GM19043 (cell line): ENCODE measurements at regions not wholly inside any gene's neighbourhood (a gene's known extent, or its start where the extent isn't known, plus 50 kb on each side); places are given as distances from the start of the nearest gene placed in this dataset.
"Not testable (repeated sequence)": the region's sequence is repeated elsewhere in the genome, so short reads cannot be mapped to it uniquely, and the experiment has no call there.

Experiments used
- ATAC-seq: cut with Tn5 transposase; IDR thresholded peaks from one replicate; pipeline ENCODE4 v1.9.1; 2021; ENCODE audit warnings: low read depth; ENCODE audit not compliant: unreplicated experiment

- no peak for ATAC-seq
Observed at GRCh38 chr6:84977363-84977705, 212.9 kb upstream of the TBX18 start.

DNA sequence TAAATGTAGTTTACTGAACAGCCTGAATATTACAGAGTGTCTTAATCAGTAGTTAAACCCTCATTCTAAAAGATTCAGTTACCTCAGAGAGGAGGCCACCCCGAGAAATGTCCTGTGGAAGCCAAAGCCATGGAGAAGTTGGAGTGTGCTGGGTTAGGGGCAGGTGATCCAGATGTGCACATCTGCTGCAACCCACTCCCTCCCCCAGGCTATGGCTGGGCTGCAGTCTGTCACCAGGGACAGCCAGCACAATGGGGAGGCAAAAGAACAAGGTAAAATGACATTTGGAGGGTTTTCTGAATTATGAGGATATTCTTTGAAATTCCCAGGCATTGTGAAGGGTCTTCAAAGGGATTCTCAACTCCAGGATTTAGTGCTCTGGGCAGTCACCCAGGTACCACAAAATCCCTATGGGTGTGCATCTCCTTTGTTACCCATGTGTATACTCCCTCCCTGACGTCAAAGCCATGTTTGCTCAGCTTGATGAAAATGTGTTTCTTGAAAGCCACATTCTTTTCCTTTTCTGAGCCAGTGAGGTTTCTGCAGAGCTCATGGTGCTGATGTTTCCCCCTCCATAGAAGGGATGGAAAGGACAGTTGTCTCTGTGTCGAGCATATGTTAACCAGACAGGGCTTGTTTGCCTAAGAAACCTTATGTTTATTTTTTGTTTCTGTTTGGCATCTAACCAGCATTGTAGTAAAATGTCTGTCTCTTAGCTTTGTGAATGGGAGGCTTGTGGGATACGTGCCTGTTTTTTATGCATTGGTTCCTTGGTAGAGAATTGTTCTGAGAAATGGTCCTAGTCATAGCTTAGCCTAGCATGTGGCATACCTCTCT, 212.3 kb upstream of the TBX18 start:
- no peak for ATAC-seq

- no peak for ATAC-seq
Observed at GRCh38 chr6:84975316-84975715, 210.9 kb upstream of the TBX18 start.

DNA sequence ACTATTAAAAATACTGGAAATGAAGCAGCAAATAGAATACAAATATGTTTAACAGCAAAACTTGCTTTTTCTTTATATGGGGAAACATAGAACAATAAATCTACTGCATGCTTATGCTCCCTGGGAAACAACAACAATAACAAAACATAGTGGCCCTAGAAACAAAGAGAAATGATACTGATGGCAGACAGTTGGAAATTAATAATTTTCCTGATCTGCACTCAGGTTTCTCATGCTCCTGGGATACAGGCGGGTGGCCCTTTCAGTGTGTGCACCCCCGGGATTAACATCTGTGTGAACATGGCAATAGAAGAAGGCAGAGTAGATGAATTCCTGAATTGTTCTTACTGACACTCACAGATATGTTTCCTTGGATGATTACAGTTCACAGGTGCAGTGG, 209.2 kb upstream of the TBX18 start:
- no peak for ATAC-seq

DNA sequence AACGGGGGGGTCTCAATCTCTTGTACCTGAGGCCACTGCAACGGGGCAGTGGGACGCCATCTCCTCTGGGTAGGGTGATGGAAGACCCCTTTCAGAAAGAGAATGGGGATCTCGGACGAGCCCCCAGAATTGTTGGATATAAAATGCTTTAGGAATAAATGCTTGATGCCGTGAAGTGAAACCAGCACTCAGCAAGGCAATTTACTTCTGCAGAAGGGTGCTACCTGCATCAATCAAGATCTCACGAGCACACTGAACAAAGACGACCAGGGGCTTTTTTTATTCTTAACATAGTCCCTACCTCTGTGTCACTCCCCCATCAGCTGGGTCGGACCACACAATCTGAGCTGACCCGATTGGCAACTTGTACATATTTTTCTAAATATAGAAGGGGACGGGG, 203.6 kb upstream of the TBX18 start:
- no peak for ATAC-seq

GRCh38 chr6:84967389-84967788, 203.0 kb upstream of the TBX18 start:
- ATAC-seq = no peak

DNA sequence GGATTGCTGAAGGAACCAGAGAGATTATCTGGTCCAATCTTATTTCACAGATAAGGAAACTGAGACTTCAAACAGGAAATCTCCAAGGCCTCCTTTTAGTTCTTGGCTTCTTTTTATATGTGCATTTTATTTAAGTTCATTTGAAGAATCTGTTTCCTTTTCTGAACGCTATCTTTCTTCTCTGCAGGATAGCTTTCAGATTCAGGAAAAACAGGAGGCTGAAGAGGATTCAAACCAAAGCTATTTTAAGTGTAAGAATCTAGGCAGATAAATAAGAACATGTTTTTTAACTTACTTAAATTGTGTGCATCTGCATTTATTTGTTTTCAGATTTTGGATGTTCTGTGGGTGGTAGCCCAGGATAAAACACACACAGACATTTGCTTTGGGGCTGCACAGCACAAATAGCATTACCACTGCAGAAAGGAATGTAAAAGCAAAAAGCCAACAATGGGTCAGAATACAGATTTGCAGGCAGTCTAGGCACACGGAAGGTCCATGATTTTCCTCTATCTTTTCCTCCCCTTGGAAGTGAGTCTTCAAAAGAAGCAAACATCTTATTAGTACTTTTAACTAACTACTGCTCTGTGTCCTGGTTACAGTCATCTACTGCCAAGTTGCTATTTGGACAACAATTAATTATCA, 188.8 kb upstream of the TBX18 start:
- ATAC-seq = no peak

- ATAC-seq = not testable (repeated sequence)
Observed at GRCh38 chr6:84944926-84945325, 180.5 kb upstream of the TBX18 start.

DNA sequence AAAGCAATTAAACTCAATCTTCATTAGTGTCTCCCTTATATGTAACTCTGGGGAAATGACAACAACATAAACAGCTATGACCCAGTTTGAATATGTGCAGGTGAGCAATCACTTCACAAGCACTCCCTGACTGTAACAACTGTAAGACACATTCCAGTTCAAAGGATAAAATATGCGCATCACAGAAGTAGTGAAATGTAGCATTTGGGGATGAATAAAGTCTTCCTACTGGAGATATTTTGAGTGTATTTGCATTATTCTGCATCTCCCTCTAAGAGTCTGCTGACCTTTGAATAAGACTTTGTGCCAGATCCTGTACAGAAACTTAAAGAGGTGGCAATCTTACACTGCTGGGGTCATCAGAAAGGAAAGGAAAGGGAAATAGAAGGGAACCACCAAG, 179.5 kb upstream of the TBX18 start:
- no peak for ATAC-seq

GRCh38 chr6:84941609-84942008, 177.2 kb upstream of the TBX18 start:
- not testable (repeated sequence) for ATAC-seq

- ATAC-seq = no peak
Observed at GRCh38 chr6:84929212-84929611, 164.8 kb upstream of the TBX18 start.

DNA sequence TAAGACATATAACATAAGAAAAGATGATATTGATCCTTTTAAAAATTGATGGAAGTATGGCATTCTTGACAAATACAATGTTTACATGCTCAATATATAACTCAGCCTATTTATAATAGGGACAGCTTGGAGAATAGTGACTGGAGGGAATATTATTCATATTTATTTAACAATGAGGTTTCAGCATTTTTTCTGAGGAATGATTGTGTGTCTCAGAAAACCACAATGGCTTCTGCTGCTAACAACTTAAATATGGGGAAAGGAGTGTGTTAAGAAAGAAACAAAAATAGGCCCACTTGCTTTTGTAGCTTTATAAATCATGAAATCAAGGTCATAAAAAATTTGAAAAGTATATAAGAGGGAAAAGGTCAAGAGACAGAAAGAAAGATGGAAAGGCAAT, 163.2 kb upstream of the TBX18 start:
- ATAC-seq = no peak

- ATAC-seq = no peak
Observed at GRCh38 chr6:84926189-84927155, 162.1 kb upstream of the TBX18 start.

- ATAC-seq = no peak
Observed at GRCh38 chr6:84921891-84922290, 157.5 kb upstream of the TBX18 start.

GRCh38 chr6:84920021-84920420, 155.6 kb upstream of the TBX18 start:
- ATAC-seq = no peak

DNA sequence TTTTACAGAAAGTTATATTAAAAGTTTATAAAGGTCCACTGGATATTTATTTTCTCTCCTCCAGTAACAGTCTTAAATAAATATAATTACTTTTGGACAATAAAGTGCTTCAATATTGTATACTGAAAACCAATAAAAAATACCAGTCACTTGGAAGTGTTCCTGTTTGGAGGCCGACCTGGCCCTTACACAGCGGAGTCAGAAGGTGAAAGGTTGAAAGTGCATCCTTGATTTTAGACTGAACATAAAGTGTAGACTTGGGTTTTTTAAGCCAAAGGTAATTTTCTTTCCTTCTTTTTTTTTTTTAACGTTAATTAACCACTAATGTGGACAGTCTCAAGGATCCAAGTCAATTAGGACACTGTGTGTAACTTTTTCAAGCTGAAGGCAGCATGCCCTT, 152.3 kb upstream of the TBX18 start:
- no peak for ATAC-seq

DNA sequence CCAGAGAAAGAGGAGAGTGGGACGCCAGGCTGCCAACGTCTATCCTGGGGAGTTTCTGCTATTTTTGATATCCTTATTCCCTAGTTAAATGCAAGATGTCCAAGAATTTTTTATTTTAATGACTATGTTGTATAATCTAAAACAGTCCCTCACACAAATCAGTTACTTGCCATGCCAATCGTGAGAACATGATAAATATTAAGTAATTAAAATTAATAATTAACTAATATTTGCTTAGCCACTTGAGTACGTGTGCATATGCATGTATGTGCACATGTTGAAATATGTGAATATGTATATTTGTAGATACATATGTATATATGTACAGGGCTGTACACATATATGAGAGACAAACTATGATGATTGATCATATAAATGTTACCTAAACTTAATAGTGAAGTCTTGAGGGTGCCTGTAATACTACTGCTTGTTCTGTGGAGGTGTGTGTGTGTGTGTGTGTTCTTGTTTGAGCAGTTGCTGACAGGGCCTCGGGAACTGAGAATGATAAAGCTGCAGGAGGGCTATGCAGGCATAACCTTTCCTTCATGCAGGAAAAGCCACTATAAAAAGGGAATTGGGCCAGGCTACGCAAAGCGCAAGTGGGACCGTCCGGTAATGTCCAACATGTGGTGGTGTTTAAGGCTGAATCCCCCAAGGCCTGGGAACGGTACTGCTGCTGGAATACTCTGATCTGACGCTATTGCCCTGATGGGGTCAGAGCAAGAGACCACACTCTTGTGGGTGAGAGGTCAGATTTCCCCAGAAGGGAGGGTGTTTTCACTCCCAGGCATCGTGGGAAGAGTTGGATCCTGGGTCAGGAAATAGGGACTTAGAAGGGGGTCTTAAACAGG, 148.3 kb upstream of the TBX18 start:
- ATAC-seq = no peak

- no peak for ATAC-seq
Observed at GRCh38 chr6:84910906-84911607, 146.7 kb upstream of the TBX18 start.

GRCh38 chr6:84908304-84908904, 144.0 kb upstream of the TBX18 start:
- no peak for ATAC-seq
